ENCODE measurements at regions not wholly inside any gene's neighbourhood (a gene's known extent, or its start where the extent isn't known, plus 50 kb on each side); places are given as distances from the start of the nearest gene placed in this dataset.

DNA sequence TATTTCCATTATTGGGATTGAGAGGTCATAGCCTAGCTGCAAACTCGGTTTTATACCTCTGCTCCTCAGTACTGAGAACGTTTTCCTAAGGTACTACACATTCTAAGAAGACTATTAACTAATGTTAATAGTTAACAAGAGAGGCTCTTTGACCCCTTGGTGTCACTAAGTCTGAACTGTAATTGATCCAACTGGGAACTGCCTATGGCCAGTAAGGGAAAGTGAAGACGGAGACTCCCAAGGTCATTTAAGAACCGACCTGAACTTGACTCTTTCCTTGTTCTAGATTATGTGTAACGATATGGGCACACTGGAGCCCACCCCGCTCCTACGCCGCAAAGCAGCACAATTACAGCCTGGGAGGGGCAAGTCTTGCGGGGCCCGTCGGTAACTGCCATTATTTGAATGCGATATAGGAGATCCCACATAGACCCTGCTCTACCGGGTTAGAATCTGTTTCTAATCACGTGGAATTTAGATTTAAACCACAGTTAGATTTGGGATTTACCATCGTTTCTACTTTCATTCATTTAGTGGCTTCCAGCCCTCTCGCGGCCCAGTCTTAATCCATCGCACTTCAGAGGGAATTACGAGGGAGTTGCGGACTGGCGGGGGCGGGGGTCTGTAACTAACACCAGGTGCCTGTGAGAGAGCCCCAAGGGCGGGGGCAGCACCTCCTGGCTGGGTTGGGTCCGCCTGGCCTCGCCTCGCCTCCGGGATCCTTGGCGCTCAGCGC, 84.1 kb upstream of the EPB41L3 start:
- no peak for DNase-seq
- WGBS (ENCODE audit: insufficient coverage), result 0% methylated on average over 10 of the region's 29 CpGs
- no peaks in the 10 kb centered on the region for H3K36me3 ChIP-seq (ENCODE audit: control insufficient read depth, insufficient read depth, low read length)
- H3K9me3 ChIP-seq (replicated peaks; ENCODE audit: control insufficient read depth, low read depth, low read length), result no peaks in the 10 kb centered on the region
- no peak overlapping the region for H3K27ac ChIP-seq (ENCODE audit: low read length)
- H3K27me3 ChIP-seq (ENCODE audit: control insufficient read depth, insufficient read depth, low read length), result peaks cover 40% of the 10 kb centered on the region
- peaks cover 23% of the 10 kb centered on the region for H3K4me1 ChIP-seq (ENCODE audit: control insufficient read depth, insufficient read depth, low read length)
- peak overlapping the region; percentile 63 for H3K4me3 ChIP-seq (ENCODE audit: low read length)

DNA sequence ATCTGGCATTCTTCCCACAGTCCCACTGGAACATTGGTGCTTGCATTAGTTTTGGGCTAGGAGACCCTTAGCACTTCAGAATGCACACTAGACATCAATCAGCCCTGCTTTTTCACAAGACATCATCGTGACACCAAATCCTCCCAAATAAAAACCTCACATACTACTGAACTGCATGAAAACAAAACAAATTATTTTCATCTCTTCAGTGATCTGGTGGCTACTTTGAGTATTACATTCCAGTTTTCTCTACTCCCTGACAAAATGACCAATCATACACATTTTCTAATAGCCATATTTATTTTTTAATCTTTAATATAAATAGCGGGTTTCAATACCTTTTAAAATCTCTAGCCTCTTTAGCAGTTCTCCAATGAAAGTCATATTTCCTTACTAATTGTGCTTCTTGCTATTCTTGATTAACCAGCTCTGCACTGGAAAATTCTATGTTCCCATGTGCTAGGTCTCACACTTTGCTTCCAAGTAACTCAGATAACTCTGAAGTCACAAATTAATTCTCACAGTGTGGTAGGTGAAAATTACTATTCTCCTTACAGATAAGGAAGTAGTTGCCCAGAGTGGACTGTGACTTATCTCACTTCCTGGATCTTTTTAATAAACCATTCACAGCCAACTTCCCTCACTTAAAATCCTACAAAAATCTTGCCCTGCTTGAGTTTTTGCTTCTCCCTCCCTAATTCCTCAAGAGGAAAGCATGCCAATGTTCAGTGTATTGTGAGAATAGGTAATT, 82.5 kb upstream of the EPB41L3 start:
- DNase-seq, result no peak
- no peak overlapping the region for H3K4me3 ChIP-seq (ENCODE audit: low read length)
- H3K36me3 ChIP-seq (ENCODE audit: control insufficient read depth, insufficient read depth, low read length), result no peaks in the 10 kb centered on the region
- H3K9me3 ChIP-seq (replicated peaks; ENCODE audit: control insufficient read depth, low read depth, low read length), result no peaks in the 10 kb centered on the region
- peaks cover 23% of the 10 kb centered on the region for H3K4me1 ChIP-seq (ENCODE audit: control insufficient read depth, insufficient read depth, low read length)
- WGBS (ENCODE audit: insufficient coverage), result no CpG with 5 or more reads among the region's 2 CpGs
- peaks cover 38% of the 10 kb centered on the region for H3K27me3 ChIP-seq (ENCODE audit: control insufficient read depth, insufficient read depth, low read length)
- H3K27ac ChIP-seq (ENCODE audit: low read length), result no peak overlapping the region

DNA sequence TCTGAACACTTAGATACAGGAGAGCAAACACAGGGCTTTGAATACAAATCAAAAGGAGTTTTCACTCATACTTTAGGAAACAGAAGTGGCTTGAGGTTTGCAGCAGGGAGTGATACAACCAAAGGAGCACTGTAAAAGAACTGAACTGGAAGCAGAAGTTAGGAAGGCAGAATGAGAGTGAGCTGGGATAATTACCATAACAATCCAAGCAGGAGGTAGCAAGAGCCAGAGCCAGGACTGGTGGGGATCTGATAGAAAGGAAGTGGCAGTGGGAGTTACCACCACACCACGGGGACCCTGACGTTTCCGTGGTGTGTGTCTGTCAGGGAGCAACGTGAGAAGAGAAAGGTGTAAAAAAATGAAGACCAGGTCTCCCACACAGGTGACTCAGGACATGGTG, 81.3 kb upstream of the EPB41L3 start:
- Histone ChIP-seq H3K4me3 (ENCODE audit: low read length) (no peak overlapping the region), H3K27me3 (ENCODE audit: control insufficient read depth, insufficient read depth, low read length) (peaks cover 32% of the 10 kb centered on the region)
- WGBS (ENCODE audit: insufficient coverage), result 32% methylated on average over 4 of the region's 4 CpGs

DNA sequence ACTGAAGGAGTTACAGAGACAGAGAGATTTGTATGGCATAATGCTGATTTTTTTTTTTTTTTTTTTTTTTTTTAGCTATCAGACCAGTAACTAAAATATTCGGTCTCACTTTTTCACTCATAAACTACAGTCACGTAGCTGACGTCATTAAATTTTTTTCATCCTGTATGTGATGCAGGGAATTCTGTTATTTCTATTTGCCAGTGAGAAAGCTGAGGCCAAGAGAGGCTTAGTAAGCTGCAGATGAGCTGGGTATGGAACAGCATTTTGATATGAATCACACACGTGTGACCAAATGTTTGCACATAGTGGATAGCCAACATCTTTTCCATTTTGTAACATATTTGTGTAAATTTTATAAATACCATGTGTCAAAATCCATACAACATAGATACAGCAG, 79.1 kb upstream of the EPB41L3 start:
- no peak for DNase-seq
- Histone ChIP-seq H3K4me1 (ENCODE audit: control insufficient read depth, insufficient read depth, low read length) (peaks cover 2% of the 10 kb centered on the region), H3K27ac (ENCODE audit: low read length) (no peak overlapping the region), H3K36me3 (ENCODE audit: control insufficient read depth, insufficient read depth, low read length) (no peaks in the 10 kb centered on the region), H3K9me3 (replicated peaks; ENCODE audit: control insufficient read depth, low read depth, low read length) (no peaks in the 10 kb centered on the region), H3K27me3 (ENCODE audit: control insufficient read depth, insufficient read depth, low read length) (peaks cover 12% of the 10 kb centered on the region), H3K4me3 (ENCODE audit: low read length) (no peak overlapping the region)
- no CpG with 5 or more reads among the region's 4 CpGs for WGBS (ENCODE audit: insufficient coverage)

More for the DNA sequence above, 81.3 kb upstream of the EPB41L3 start:
- no peak for DNase-seq
- no peak overlapping the region for H3K27ac ChIP-seq (ENCODE audit: low read length)
- H3K4me1 ChIP-seq (ENCODE audit: control insufficient read depth, insufficient read depth, low read length), result peaks cover 20% of the 10 kb centered on the region
- H3K9me3 ChIP-seq (replicated peaks; ENCODE audit: control insufficient read depth, low read depth, low read length), result no peaks in the 10 kb centered on the region
- no peaks in the 10 kb centered on the region for H3K36me3 ChIP-seq (ENCODE audit: control insufficient read depth, insufficient read depth, low read length)

DNA sequence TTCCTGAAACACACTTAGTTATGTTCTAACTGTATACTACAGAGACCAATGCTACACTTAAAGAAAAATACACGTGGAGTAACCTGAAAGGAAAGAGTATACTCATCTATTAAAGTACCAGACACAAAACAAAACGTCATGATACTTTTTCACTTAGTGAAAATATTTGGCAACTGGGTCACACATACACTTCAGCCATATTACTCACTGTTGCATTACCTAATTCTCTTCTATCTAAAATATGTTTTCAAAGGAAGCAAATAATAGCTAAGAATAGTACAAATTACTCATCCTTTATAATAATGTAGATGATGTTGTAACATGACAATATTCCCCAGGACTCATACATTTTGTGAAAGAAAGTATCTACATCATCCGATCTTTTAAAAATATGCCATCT, 76.5 kb upstream of the EPB41L3 start:
- no CpG with 5 or more reads among the region's 3 CpGs for WGBS (ENCODE audit: insufficient coverage)
- H3K27me3 ChIP-seq (ENCODE audit: control insufficient read depth, insufficient read depth, low read length), result peaks cover 6% of the 10 kb centered on the region
- H3K36me3 ChIP-seq (ENCODE audit: control insufficient read depth, insufficient read depth, low read length), result no peaks in the 10 kb centered on the region
- H3K27ac ChIP-seq (ENCODE audit: low read length), result no peak overlapping the region
- peak; percentile 18 for DNase-seq
- no peaks in the 10 kb centered on the region for H3K4me1 ChIP-seq (ENCODE audit: control insufficient read depth, insufficient read depth, low read length)
- H3K4me3 ChIP-seq (ENCODE audit: low read length), result no peak overlapping the region
- H3K9me3 ChIP-seq (replicated peaks; ENCODE audit: control insufficient read depth, low read depth, low read length), result no peaks in the 10 kb centered on the region

DNA sequence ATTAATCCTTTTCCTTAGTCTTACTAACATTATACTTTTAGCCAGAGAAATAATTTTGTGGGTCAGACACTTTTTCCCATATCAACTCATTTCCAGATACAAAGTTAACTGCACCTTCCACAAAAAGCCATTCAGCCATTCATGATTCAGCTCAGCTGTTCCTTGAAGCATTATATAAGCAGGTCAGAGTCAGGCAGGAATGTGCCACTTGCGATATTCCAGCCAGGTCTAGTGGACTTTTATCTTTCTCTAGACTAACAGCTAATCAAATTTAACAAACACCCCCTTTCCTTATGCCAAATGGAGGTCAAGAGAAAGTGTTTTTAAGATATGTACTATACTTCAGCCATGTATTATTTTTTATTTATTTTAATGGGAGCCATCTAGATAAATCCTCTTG, 75.6 kb upstream of the EPB41L3 start:
- no CpG with 5 or more reads among the region's 1 CpG for WGBS (ENCODE audit: insufficient coverage)
- Histone ChIP-seq H3K27ac (ENCODE audit: low read length) (no peak overlapping the region), H3K36me3 (ENCODE audit: control insufficient read depth, insufficient read depth, low read length) (no peaks in the 10 kb centered on the region), H3K4me1 (ENCODE audit: control insufficient read depth, insufficient read depth, low read length) (no peaks in the 10 kb centered on the region), H3K4me3 (ENCODE audit: low read length) (no peak overlapping the region), H3K27me3 (ENCODE audit: control insufficient read depth, insufficient read depth, low read length) (peaks cover 6% of the 10 kb centered on the region), H3K9me3 (replicated peaks; ENCODE audit: control insufficient read depth, low read depth, low read length) (no peaks in the 10 kb centered on the region)
- no peak for DNase-seq

DNA sequence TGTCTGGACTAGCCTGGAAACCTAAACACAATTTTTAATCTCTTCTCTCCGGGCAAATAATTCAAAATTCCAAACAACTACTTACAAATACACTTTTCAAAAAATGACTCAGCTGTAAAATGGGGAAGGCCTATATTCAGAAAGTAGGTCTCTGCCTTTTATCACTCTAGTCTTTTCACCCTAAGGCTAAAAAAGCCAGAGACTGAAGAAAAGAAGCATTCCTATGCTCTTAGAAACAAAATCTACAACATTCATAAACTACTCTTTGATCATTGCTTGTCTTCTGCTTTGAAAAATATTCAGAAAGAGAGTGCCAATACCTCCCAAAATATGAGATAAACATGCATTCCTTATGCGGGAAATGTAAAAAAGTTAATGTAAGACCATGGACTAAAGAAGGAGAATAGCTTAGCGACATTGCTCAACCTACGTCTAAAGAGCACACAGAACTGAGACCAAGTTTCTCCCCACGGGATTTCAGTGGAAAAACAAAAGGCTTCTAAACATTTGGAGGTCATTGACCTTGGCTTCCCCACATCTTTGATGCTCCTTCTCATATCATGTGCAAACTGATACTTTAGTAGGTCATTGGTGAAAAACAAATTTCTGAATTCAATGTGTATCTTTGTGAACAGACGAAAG, 74.4 kb upstream of the EPB41L3 start:
- 50% methylated on average over 2 of the region's 6 CpGs for WGBS (ENCODE audit: insufficient coverage)
- DNase-seq, result no peak
- Histone ChIP-seq H3K27ac (ENCODE audit: low read length) (no peak overlapping the region), H3K4me3 (ENCODE audit: low read length) (no peak overlapping the region), H3K4me1 (ENCODE audit: control insufficient read depth, insufficient read depth, low read length) (no peaks in the 10 kb centered on the region), H3K27me3 (ENCODE audit: control insufficient read depth, insufficient read depth, low read length) (no peaks in the 10 kb centered on the region), H3K9me3 (replicated peaks; ENCODE audit: control insufficient read depth, low read depth, low read length) (no peaks in the 10 kb centered on the region), H3K36me3 (ENCODE audit: control insufficient read depth, insufficient read depth, low read length) (no peaks in the 10 kb centered on the region)

DNA sequence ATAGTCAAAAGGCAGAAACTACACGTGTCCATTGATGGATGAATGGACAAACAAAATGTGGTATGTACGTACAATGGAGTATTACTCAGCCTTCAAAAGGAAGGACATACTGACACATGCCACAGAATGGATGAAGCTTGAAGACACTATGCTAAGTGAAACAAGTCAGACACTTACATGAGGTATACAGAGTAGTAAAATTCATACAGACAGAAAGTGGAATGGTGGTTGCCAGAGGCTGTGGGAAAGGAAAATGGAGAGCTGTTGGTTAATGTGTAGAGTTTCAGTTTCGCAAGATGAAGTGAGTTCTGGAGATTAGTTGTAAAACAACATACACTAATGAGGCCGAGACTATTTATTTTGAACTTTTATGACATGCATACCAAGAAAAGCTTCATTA, 67.4 kb upstream of the EPB41L3 start:
- Histone ChIP-seq H3K27me3 (ENCODE audit: control insufficient read depth, insufficient read depth, low read length) (no peaks in the 10 kb centered on the region), H3K4me3 (ENCODE audit: low read length) (no peak overlapping the region), H3K4me1 (ENCODE audit: control insufficient read depth, insufficient read depth, low read length) (no peaks in the 10 kb centered on the region), H3K9me3 (replicated peaks; ENCODE audit: control insufficient read depth, low read depth, low read length) (no peaks in the 10 kb centered on the region), H3K36me3 (ENCODE audit: control insufficient read depth, insufficient read depth, low read length) (no peaks in the 10 kb centered on the region), H3K27ac (ENCODE audit: low read length) (no peak overlapping the region)
- no CpG with 5 or more reads among the region's 4 CpGs for WGBS (ENCODE audit: insufficient coverage)
- DNase-seq, result no peak

GRCh38 chr18:5608846-5609245, 65.0 kb upstream of the EPB41L3 start:
- no peak overlapping the region for H3K4me3 ChIP-seq (ENCODE audit: low read length)
- no peaks in the 10 kb centered on the region for H3K27me3 ChIP-seq (ENCODE audit: control insufficient read depth, insufficient read depth, low read length)
- H3K36me3 ChIP-seq (ENCODE audit: control insufficient read depth, insufficient read depth, low read length), result no peaks in the 10 kb centered on the region
- DNase-seq, result no peak
- H3K9me3 ChIP-seq (replicated peaks; ENCODE audit: control insufficient read depth, low read depth, low read length), result no peaks in the 10 kb centered on the region
- no CpG with 5 or more reads among the region's 2 CpGs for WGBS (ENCODE audit: insufficient coverage)
- no peaks in the 10 kb centered on the region for H3K4me1 ChIP-seq (ENCODE audit: control insufficient read depth, insufficient read depth, low read length)
- H3K27ac ChIP-seq (ENCODE audit: low read length), result no peak overlapping the region

GRCh38 chr18:5606951-5607350, 63.2 kb upstream of the EPB41L3 start:
- H3K36me3 ChIP-seq (ENCODE audit: control insufficient read depth, insufficient read depth, low read length), result no peaks in the 10 kb centered on the region
- H3K9me3 ChIP-seq (replicated peaks; ENCODE audit: control insufficient read depth, low read depth, low read length), result no peaks in the 10 kb centered on the region
- H3K4me3 ChIP-seq (ENCODE audit: low read length), result no peak overlapping the region
- no peaks in the 10 kb centered on the region for H3K27me3 ChIP-seq (ENCODE audit: control insufficient read depth, insufficient read depth, low read length)
- H3K27ac ChIP-seq (ENCODE audit: low read length), result no peak overlapping the region
- no peak for DNase-seq
- WGBS (ENCODE audit: insufficient coverage), result 100% methylated on average over 2 of the region's 6 CpGs
- H3K4me1 ChIP-seq (ENCODE audit: control insufficient read depth, insufficient read depth, low read length), result no peaks in the 10 kb centered on the region

All from muscle of leg (tissue), 3 donors.